ENCODE measurements at regions not wholly inside any gene's neighbourhood (a gene's known extent, or its start where the extent isn't known, plus 50 kb on each side); places are given as distances from the start of the nearest gene placed in this dataset.

- Histone ChIP-seq H3K9me2 (ENCODE audit: insufficient read depth) (no peaks in the 10 kb centered on the region), H2AFZ (no peak overlapping the region), H4K20me1 (replicated peaks; ENCODE audit: insufficient read depth) (no peaks in the 10 kb centered on the region), H3K36me3 (ENCODE audit: insufficient read depth) (no peaks in the 10 kb centered on the region), H3K79me2 (replicated peaks; ENCODE audit: insufficient read depth) (no peaks in the 10 kb centered on the region), H3K4me3 (no peak overlapping the region), H3K27me3 (ENCODE audit: insufficient read depth) (no peaks in the 10 kb centered on the region), H3F3A (replicated peaks; ENCODE audit: low read depth) (no peaks in the 10 kb centered on the region), H3K4me1 (ENCODE audit: insufficient read depth) (no peaks in the 10 kb centered on the region), H3K4me2 (no peak overlapping the region), H3K27ac (ENCODE audit: low read depth) (no peak overlapping the region)
- Mint-ChIP-seq H3K27ac (no peak overlapping the region), H3K4me3 (no peak overlapping the region), H3K27me3 (ENCODE audit: insufficient read depth, low read depth, poor library complexity) (no peaks in the 10 kb centered on the region), H3K36me3 (ENCODE audit: low read depth) (0 out of 3 replicates have a peak, but pooled peaks cover 2% of the 10 kb centered on the region), H3K9me3 (peaks cover 9% of the 10 kb centered on the region), H3K4me1 (no peaks in the 10 kb centered on the region)
- TF ChIP-seq CTCF (conservative IDR thresholded peaks at IDR 0.05; ENCODE audit: low read depth in 2 of 2): no peak
- TF ChIP-seq ZNF114 (CRISPR knock-in tag; IDR thresholded peaks at IDR 0.05): no peak
- no peak for TF ChIP-seq POLR2AphosphoS5 (IDR thresholded peaks at IDR 0.05; ENCODE audit: low read depth)
- no peak for TF ChIP-seq STAT1 (IDR thresholded peaks at IDR 0.05; ENCODE audit: unreplicated experiment)
- ATAC-seq (no peak), DNase-seq (ENCODE audit: low spot score) (no peak)
These were observed 92.8 kb downstream of the ZIC4 start for GRCh38 chr3:147313513-147313912.

- Histone ChIP-seq H3K27me3 (ENCODE audit: insufficient read depth) (no peaks in the 10 kb centered on the region), H3K4me2 (no peak overlapping the region), H3K4me1 (ENCODE audit: insufficient read depth) (no peaks in the 10 kb centered on the region), H2AFZ (no peak overlapping the region), H3K9me2 (ENCODE audit: insufficient read depth) (no peaks in the 10 kb centered on the region), H3K36me3 (ENCODE audit: insufficient read depth) (no peaks in the 10 kb centered on the region), H3K79me2 (replicated peaks; ENCODE audit: insufficient read depth) (no peaks in the 10 kb centered on the region), H3K4me3 (no peak overlapping the region), H3K27ac (ENCODE audit: low read depth) (no peak overlapping the region), H4K20me1 (replicated peaks; ENCODE audit: insufficient read depth) (no peaks in the 10 kb centered on the region), H3F3A (replicated peaks; ENCODE audit: low read depth) (no peaks in the 10 kb centered on the region)
- DNase-seq (ENCODE audit: low spot score) (no peak), ATAC-seq (no peak)
- H3K4me1 Mint-ChIP-seq: no peaks in the 10 kb centered on the region
- no peaks in the 10 kb centered on the region for H3K27me3 Mint-ChIP-seq (ENCODE audit: insufficient read depth, low read depth, poor library complexity)
- no peak for TF ChIP-seq NANOG (IDR thresholded peaks at IDR 0.05; ENCODE audit: borderline replicate concordance)
- no peak for TF ChIP-seq ETS1 (IDR thresholded peaks at IDR 0.05)
- TF ChIP-seq STAT1 (IDR thresholded peaks at IDR 0.05; ENCODE audit: unreplicated experiment): no peak
- TF ChIP-seq CTCF (conservative IDR thresholded peaks at IDR 0.05; ENCODE audit: low read depth in 2 of 2): no peak
- TF ChIP-seq EZH2 (IDR thresholded peaks at IDR 0.05; ENCODE audit: low read depth, unreplicated experiment): no peak
- no peak for TF ChIP-seq POLR2AphosphoS5 (IDR thresholded peaks at IDR 0.05; ENCODE audit: low read depth)
- TF ChIP-seq CREB1 (CRISPR knock-in tag; IDR thresholded peaks at IDR 0.05; ENCODE audit: low read depth): no peak
- H3K9me3 Mint-ChIP-seq: peaks cover 5% of the 10 kb centered on the region; the same call in 2 of the 3 replicates
- no peak overlapping the region for H3K4me3 Mint-ChIP-seq
- no peak overlapping the region for H3K27ac Mint-ChIP-seq
- H3K36me3 Mint-ChIP-seq (ENCODE audit: low read depth): 0 out of 3 replicates have a peak, but pooled peaks cover 2% of the 10 kb centered on the region
These were observed 93.5 kb downstream of the ZIC4 start for GRCh38 chr3:147312786-147313280.
